ENCODE measurements at regions not wholly inside any gene's neighbourhood (a gene's known extent, or its start where the extent isn't known, plus 50 kb on each side); places are given as distances from the start of the nearest gene placed in this dataset.

- Histone ChIP-seq H3K27me3 (peaks cover 0 to 49% (median 15%) of the 10 kb centered on the region in 7 donors), H3K9me3 (peaks cover 0 to 14% (median 2%) of the 10 kb centered on the region in 11 donors), H3K36me3 (no peaks in the 10 kb centered on the region), H3K27ac (no peak overlapping the region), H3K4me3 (no peak overlapping the region), H3K4me1 (no peaks in the 10 kb centered on the region)
- intact Hi-C loops (cut with DNase I), result no loop called here
- no peak for TF ChIP-seq CTCF (IDR thresholded peaks at IDR 0.05)
- ATAC-seq, result peak in 1 of 8 donors; percentile 59
- WGBS, 2 donors, result 41 to 55% methylated on average over 13 of the region's 13 CpGs
- peak in 1 of 2 donors; percentile 37 for DNase-seq
These were observed 105.5 kb upstream of the FAM204A start for GRCh38 chr10:118447478-118448270.

- H3K27me3 ChIP-seq, result peaks cover 0 to 52% (median 23%) of the 10 kb centered on the region in 7 donors
- H3K9me3 ChIP-seq, result no peaks in the 10 kb centered on the region
- no peak overlapping the region for H3K27ac ChIP-seq
- H3K4me3 ChIP-seq, result no peak overlapping the region
- no peaks in the 10 kb centered on the region for H3K36me3 ChIP-seq
- no peak for TF ChIP-seq CTCF (IDR thresholded peaks at IDR 0.05)
- H3K4me1 ChIP-seq, result no peaks in the 10 kb centered on the region
- WGBS, 2 donors, result 58 to 77% methylated on average over 1 of the region's 1 CpG
- intact Hi-C loops (cut with DNase I), result no loop called here
- DNase-seq (no peak), ATAC-seq (no peak)
These were observed 103.4 kb upstream of the FAM204A start for GRCh38 chr10:118445535-118445934.

GRCh38 chr10:118444069-118444468 is 101.9 kb upstream of the FAM204A start:
- H3K36me3 ChIP-seq, result no peaks in the 10 kb centered on the region
- intact Hi-C loops (cut with DNase I), result no loop called here
- WGBS, 2 donors, result 75 to 78% methylated on average over 2 of the region's 2 CpGs

GRCh38 chr10:118442032-118442431 is 99.9 kb upstream of the FAM204A start:
- H3K9me3 ChIP-seq, result no peaks in the 10 kb centered on the region
- no peak for DNase-seq
- intact Hi-C loops (cut with DNase I), result no loop called here
- ATAC-seq, result no peak
- TF ChIP-seq CTCF (IDR thresholded peaks at IDR 0.05), result no peak
- peaks cover 0 to 48% (median 30%) of the 10 kb centered on the region in 7 donors for H3K27me3 ChIP-seq
- H3K36me3 ChIP-seq, result no peaks in the 10 kb centered on the region
- WGBS, 2 donors, result 63 to 74% methylated on average over 3 of the region's 3 CpGs
- no peak overlapping the region for H3K4me3 ChIP-seq
- no peak overlapping the region for H3K27ac ChIP-seq
- no peaks in the 10 kb centered on the region for H3K4me1 ChIP-seq

More at GRCh38 chr10:118444069-118444468, 101.9 kb upstream of the FAM204A start:
- no peak overlapping the region for H3K27ac ChIP-seq
- H3K4me3 ChIP-seq, result no peak overlapping the region
- no peaks in the 10 kb centered on the region for H3K4me1 ChIP-seq
- no peak for ATAC-seq
- no peaks in the 10 kb centered on the region for H3K9me3 ChIP-seq
- no peak for DNase-seq
- H3K27me3 ChIP-seq, result peaks cover 0 to 59% (median 30%) of the 10 kb centered on the region in 7 donors
- no peak for TF ChIP-seq CTCF (IDR thresholded peaks at IDR 0.05)

Data from heart right ventricle (tissue), 16 donors.